T-helper 2 cell treated with Interferon-gamma antibody and Interleukin-4, amounts not matched to agents 100 ng/mL and 5 ng/mL, for 36 hours (primary cell): ENCODE measurements at regions not wholly inside any gene's neighbourhood (a gene's known extent, or its start where the extent isn't known, plus 50 kb on each side); places are given as distances from the start of the nearest gene placed in this dataset.
"Not testable (repeated sequence)": the region's sequence is repeated elsewhere in the genome, so short reads cannot be mapped to it uniquely, and the experiment has no call there.

Experiments used
- intact Hi-C: fragments of 100-400 bp; cut with micrococcal nuclease; formaldehyde crosslinking; loops from one replicate; pipeline ENCODE4 v1.15.1; 2023

DNA sequence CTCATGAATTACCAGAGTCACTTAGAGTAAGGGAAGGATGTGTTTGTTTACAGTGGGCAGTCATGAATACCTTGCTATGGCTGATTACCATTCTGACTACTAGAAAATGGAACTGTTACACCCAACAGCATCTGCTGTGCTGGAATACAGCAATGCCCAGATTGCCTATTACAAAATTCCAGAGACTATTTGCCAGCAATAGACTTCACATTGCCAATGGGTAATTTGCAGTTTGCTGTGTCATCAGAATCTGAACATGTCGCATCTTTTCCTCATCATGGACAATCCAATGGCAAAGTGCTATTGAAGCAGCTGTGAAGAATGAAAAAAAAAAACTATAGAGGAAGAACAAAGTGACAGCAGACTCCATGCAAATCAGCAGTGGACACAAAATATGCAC, 356.6 kb downstream of the CXXC4 start:
- intact Hi-C loops = no loop called here

DNA sequence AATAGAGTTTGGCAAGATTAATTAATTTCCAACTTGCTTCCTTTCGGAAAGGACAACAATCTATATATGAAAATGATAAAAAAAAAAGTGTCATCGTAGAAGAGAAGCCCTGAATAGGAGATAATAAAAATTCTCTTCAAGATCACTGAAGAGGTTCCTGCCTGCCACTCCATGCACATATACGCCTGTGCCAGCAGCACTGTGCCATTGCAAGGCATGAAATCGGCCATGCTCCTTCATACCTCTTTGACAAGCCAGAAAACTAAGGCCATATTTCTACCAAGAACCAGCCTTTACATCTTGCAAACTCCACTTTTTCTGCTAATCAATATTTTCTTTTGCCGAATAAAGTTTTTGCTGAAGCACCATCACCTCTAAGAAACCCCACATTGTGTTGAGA, 365.5 kb downstream of the CXXC4 start:
- intact Hi-C loops = no loop called here

DNA sequence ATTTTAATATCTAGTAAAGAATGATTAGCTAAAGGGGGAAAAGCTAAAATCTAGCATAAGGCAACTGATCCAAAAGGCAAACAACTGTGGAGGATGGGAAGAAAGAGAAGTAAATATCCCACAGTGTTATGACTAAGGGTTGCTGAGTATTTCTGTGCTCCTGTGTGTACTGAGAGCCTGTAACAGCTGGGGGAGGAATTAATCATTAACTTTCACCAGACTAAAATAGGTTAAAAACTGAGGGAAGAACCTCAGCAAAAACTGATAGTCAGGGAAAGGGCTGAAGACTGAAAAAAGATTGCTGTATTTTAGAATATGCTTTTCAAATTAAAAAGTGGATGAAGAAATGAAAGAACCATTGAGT, 365.9 kb downstream of the CXXC4 start:
- intact Hi-C loops = no loop called here

DNA sequence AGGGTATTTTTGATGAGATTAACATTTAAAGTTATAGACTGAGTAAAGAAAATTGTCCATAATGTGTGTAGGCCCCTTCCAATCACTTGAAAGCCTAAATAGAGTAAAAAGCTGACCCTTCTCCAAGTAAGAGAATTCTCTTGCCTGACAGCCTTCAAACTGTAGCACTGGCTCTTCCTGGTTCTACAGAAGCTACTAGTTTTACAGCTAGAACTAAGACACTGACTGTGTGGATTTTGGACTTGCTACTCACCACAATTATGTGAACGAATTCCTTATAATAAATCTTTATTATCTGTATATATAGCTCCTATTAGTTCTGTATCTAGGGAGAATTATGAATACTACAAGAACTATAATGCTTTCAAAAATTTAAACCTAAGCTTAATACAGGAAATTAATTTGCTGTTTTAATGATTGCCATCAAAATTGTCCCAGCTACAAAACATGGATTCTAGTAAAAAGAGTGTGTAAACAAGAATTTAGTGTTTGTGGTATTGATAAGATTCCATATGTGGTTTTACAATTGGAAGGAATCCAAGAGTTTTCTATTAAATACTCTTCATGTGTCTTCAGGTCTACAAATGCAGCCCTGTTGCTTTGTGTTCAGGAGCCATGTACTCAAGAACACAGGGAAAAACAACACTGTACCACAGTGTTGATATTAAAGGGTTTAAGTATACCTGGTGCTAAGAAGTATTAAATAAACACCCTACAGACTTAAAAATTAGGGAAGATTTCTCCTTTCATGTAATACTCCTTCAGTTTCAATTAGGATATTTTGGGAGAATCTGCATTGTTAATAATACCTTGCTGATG, 366.5 kb downstream of the CXXC4 start:
- intact Hi-C loops = no loop called here

DNA sequence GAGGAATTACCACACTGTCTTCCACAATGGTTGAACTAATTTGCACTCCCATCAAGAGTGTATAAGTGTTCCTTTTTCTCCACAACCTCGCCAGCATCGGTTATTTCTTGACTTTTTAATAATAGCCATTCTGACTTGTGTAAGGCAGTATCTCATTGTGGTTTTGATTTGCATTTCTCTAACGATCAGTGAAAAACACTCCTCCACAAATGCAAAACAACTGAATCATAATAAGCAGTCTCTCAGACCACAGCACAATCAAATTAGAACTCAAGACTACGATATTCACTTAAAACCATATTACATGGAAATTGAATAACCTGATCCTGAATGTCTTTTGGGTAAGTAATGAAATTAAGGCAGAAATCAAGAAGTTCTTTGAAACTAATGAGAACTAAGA, 371.7 kb downstream of the CXXC4 start:
- intact Hi-C loops = no loop called here

DNA sequence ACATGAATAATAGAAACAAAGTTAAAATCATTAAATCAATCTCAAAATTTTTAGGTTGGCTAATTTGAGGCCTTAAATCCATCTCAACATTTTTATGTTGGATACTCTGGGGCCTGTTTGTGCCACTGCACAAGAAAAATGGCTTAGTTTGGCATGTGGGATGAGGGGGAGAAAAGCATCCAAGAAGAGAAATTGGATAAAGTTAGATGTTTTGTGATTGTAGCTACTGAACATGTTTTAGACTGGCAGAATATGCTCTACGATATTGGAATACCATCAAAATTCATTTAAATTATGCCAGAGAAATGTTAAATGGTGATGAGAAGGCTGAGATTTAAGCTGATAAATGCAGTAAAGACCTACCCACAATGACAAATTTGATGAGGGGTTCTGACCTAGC, 376.9 kb downstream of the CXXC4 start:
- intact Hi-C loops = no loop called here

DNA sequence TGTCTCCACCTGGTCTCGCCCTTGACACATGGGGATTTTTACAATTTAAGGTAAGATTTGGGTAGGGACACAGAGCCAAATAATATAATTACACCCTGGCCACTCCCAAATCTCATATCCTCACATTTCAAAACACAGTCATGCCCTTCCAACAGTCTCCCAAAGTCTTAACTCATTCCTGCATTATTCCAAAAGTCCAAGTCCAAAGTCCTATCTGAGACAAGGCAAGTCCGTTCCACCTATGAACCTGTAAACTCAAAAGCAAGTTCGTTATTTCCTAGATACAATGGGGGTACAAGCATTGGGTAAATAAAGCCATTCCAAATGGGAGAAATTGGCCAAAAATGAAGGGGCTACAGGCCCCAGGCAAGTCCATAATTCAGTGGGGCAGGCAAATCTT, 380.8 kb downstream of the CXXC4 start:
- intact Hi-C loops = no loop called here

DNA sequence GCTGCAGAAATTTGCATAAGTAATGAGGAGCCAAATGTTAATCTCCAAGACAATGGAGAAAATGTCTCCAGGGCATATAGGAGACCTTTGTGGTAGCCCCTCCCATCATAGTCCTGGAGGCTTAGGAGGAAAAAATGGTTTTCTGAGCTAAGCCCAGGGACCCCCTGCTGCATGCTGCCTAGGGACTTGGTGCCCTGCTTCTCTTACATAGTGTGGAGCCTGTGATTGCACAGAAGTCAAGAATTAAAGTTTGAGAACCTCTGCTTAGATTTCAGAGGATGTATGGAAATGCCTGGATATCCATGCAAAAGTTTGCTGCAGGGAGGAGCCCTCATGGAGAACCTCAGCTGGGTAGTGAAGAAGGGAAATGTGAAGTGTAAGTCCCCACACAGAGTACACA, 379.4 kb upstream of the TACR3 start:
- intact Hi-C loops = no loop called here

DNA sequence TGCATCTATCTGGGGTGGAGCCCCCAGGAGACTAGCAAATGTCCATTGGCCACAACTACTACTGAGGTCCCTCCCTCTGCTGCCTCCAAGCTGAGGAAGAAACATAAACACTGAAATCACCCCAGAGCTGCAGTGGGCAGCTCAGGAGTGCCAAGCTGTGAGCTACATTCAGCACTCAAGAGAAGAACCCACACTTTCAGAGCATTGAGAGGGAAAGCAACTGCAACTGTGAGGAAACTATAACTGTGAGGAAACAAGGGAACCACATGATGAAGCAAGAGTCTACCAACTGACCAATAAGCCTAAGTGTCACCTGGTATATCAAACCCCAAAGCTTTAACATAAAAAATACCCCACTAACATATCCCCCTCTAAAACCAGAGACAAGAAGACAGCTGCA, 373.5 kb upstream of the TACR3 start:
- intact Hi-C loops = no loop called here

DNA sequence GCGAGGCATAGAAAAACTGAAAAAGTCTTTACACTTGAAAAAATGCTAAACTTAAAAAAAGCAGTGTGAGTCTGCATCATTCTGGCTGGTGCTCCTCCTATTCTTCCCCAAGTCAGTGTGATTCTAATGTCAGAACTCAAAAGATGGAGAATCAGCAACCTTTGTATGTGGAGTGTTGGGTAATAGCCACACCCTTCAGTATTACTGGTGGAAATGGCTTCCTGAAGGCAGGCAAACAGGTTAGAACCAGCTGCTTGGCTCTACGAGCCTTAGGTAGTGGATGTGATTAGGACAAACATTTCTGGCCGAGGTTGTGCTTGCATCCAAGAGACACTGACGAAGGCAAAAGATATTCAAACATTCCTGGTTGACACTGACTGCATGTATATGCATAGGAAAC, 353.4 kb upstream of the TACR3 start:
- intact Hi-C loops = no loop called here

DNA sequence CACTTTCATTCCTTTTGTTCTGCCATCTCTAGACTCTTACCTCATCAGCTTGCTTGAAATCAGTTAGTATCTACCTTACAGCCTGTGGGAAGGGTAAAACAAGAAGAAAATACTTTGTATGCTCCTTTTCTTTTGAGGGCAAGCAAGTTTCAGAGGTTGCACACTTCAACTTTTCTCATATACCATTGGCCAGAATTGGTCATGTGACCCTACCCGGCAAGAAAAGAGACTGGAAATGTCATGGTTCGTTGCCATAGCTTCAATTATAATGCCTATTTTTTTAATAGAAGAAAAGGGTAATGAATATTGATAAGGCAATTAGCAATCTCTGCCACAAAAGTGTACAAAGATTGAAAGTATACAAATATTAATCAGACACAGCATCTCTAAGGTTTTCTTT, 346.7 kb upstream of the TACR3 start:
- intact Hi-C loops = no loop called here

DNA sequence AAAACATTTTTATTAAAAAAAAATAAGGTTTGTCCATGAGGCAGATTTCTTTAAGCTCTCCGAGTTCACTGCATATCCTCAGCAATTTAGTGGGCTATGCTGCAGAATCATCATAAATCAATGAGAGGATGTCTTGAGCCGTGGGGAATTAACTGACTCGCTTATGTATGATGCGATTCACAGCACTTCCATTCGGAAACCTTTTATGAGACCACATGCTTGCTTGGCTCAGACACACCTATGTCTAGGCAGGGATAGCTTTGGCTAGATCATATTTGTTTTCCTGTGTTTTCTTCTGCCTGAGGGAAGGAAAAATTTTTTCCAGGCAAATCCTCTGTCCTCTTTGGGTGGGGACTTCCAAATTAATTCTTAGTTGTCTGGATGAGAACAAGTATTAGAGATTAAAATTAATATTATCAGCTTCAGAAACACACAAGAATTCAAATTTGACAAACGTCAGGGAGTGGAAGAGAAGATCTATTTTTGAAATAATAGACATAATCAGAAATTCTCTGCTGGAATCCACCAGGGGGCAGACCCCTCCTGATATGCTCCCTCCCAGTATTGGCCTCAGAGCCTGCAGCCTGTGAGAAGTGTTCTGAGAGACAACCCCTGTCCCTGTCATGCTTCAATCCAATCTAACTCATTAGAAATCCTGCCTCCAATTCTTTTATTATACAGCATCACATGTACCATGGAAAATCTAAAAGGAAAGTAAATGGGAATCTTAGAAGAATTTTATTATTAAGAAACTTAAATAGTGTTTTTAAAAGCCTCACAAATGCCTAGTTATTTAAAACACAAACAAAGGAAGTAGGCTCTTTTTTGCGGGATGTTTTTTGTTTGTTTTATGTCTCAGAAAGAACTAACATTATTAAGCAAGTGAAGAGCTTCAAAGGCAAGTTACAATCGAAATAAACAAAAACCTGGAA, 345.1 kb upstream of the TACR3 start:
- intact Hi-C loops = loop anchor here (2.0 kb wide), 1 partner anchor 794 kb away; no protein-coding TSS in a partner anchor

DNA sequence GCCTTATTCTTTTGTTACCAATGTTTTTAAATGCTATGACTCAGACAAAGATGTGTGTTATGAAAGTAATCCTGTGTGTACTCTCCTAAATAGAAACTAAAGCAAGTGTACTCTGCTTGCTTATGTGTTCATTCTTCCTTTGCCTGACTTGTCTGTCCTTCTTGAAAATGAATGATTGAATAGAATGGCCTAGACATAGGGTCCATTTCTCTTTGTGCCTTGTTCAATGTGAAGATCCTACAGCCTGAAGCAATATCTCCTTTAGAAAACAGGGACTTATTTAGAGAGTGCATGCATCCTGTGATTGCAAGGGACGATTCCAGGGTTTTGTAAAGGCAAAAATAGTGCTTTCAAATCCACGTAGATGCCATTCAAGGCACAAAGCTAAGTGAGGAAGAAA, 343.6 kb upstream of the TACR3 start:
- intact Hi-C loops = no loop called here

DNA sequence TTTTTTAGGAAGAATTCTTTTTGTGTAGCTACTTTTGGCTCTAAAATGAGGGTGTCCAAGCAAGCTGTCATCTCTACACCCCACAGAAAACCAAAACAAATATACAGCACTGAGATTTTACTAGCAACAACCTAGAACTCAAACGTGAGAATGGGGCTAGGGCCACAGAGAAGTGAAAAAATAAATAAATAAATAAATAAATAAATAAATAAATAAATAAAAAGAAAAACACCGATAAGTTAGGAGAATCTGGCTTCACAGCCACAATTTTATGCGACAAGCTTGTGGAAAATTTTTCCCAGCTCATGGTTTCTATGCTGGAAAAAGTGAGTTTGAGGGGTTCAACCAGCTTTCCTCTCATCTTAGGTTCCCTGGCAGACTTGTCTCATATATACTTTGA, 324.6 kb upstream of the TACR3 start:
- intact Hi-C loops = no loop called here

DNA sequence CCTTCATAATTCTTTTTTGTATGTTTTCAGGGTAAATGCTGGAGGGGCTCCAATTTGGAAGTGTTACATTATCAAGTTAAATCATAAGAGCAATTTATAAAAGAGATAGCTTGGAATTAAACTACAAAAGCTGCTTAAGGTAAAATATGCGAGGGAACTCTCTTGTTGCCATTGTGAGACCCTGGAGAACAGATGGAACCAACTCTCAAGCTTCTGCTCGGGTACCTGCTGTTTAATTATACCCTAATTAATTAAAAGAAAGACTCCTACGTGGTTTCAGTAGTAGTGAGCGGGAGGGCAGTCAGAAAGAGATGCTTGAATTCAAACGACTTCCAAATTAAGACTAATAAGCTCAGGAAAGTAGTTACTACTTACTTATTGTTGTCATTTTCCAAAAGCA, 313.1 kb upstream of the TACR3 start:
- intact Hi-C loops = no loop called here

DNA sequence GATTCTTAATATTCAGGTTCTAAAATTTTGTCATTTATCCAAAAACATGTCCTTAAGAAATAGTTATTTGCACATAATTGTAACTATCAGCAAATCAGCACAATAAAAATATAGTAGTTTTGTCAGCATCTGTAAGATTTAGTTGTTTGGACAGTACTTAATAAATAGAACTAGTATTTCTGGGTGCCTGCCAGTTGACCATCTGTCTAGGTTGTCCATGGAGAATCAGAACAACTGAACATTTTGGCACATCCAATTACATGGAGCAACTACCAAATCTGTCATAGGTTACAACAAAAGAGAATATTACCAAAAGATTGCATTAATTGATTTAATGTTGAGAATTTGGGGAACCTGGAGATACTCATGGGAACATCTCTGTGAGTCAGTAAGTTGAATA, 305.5 kb upstream of the TACR3 start:
- intact Hi-C loops = no loop called here

DNA sequence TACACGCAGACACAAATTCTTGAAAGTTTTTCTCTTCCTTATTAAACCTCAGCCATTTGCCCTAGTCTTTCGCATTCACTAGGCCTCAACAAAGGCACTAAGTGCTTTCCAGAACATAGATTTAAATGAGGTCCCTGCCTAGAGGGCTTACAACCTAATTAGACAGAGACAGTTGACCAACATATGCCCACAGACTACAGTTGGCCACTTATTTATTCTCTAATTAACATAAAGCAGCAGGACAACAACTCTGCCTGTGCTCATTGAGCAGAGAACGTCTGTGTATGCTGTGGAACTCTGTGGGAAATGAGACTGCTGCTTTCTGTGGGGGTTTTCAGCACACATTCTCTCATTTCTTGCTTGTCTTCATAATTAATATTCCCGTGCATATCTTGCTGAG, 303.0 kb upstream of the TACR3 start:
- intact Hi-C loops = no loop called here

DNA sequence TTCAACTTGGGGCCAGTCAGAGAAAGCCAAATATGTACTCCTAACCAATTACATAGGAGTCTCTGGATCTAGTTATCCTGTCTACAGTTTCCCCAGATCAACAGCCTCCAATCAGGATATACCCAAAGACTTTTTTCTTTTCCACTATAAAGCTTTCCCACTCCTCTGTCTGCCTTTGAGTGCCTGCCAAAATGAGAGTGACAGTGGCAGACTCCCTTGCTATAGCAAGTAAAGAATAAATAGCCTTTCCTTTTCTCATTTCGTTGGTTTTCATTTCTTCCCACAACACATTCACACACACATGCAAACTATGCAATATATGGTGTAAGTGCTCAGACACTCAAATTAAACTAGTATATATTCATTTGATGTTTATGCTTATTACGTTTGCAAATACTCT, 302.4 kb upstream of the TACR3 start:
- intact Hi-C loops = no loop called here

DNA sequence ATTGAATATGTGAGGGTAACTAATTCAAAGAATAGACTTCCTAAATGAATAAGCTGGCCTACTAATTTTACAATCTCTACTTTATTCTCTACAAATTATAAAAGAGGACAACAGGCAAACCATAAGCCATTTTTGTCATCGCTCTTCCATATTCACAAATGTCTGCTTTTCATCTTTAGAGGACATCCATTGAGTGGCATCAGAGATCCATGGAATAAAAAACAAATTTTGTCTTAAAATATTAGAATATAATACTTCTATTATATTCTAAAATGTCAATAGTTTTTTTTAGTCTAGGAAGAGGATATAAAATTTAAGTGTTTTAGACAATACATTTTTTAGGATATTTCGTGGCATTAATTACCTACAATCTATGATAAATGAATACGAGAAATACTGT, 300.9 kb upstream of the TACR3 start:
- intact Hi-C loops = no loop called here

DNA sequence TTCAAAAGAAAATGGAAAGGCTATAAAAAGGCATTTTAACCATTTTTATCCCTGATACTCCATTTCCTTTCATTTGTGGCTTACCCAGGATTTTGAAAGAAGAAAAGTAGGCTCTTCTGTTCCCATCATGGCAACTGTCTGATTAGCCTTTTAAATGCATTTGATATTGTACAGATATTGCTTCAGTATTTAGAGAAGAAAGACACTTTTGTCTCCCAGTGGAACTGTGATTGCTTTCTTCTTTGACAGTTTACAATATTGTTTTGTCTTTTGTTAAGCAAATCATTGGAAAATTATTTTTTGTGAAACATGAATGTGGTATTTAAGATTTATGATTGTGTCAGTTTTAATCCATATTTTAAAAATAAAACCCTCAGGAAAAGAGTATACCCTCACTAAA, 297.4 kb upstream of the TACR3 start:
- intact Hi-C loops = no loop called here

DNA sequence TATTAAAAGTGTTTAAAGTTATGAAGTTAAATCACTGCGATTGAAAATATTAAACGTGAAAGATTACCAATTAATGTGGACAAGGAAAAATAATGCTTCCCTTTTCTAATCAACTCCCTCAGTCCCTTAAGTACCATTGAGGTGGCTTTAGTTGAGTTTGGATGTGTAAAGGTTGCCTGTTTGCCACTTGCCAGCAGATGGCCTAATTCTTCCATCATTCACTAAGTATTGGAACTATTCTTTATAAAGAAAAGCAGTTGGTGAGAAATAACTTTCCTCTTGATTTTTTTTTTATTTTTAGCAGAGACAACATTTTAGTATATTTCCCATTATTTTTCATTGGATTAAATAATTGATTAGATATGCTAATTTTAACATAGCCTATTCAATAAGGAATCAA, 295.9 kb upstream of the TACR3 start:
- intact Hi-C loops = no loop called here

DNA sequence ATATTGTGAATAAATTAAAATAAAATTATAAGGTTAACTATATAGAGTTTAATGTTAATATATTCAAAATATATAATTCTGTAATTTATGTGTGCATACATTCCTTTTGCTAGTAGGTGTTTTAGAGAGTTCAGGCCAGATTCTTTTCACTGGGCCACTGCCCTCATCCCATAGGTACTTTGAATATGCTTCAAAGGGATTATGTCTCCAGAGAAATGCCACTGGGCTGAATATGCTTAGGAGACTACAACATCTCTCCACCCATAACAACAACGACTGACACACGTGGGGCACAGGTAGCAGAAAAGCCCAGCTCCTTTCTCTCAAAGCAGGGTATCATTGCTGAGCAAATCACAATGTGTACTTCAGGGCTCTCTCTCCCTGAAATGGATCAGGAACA, 290.9 kb upstream of the TACR3 start:
- intact Hi-C loops = no loop called here

DNA sequence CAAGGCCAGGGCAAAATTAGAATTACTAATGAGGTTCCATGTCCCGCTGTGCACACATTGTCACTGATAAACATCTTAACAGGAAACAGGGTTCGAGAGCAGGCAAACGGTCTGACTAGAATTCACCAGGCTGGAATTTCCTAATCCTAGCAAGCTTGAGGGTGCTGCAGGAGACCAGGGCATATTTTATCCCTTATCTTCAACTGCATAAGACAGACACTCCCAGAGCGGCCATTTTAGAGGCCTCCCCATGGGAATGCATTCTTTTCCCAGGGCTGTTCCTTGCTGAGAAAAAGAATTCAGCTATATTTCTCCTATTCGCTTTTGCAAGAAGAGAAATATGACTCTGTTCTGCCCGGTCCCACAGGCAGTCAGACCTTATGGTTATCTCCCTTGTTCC, 282.5 kb upstream of the TACR3 start:
- intact Hi-C loops = not testable (repeated sequence)
